ACHN (cell line): ENCODE measurements at regions not wholly inside any gene's neighbourhood (a gene's known extent, or its start where the extent isn't known, plus 50 kb on each side); places are given as distances from the start of the nearest gene placed in this dataset.
A peak's percentile ranks its signal among the peaks of the same experiment; 100 is the strongest.

Source experiments
- DNase-seq: peaks from one replicate; pipeline ENCODE4 v3.0.0-alpha.2; 2015
- in situ Hi-C: cut with HindIII; loops from 2 replicates; pipeline ENCODE4 v1.10.0; 2017; ENCODE audit warnings: low sequenced_read_pairs, low pct_ligation_motif_present, low pct_unique_long_range_greater_than_20kb

DNA sequence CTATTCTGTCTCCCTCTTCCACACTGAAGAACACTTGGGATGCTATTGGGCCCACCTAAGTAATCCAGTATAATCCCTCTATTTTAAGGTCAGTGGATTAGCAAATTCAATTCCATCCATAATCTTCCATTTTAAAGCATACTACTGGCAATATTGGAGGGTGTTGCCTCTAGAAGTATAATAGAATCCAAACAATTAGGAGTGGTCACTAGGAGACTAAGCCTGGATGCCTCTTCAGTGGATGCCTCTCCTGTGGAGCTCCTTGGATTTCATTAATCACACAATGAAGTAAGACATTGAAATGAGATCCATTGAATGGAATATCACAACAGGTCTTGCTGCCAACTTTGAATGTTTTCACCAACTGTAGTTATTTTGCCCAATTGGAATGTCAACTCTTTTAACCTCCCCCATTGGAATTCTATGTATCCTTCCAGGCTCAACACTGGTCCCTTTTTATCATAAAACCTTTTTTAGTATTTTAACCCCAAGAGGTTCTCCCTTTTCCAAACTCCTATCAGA, 311.6 kb downstream of the PLK2 start:
- DNase-seq, result no peak
- in situ Hi-C loops, result no loop called here

DNA sequence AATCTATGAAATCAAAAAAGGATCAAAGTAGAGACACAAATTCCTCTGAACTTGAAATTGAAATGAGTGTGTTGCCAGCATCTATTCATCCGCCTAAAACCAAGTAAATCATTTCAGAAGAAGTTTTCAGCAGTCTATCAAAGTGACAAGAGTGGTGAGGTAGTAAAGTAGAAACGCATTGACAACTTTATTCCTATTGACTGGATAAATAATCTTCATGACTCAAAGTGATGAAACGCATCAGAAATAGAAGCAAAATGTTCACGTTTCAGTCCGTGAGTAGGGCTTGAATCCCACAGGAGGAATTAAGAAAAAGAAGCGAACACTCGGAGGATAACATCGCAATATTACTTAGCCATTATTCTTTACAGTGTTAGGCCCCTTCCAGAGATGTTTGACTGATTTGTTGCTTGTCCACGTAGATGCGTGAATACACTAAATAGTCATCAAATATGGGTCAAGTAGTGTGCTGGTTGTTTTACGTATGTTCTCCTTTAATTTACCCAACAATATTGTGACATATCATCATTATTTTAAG, 314.4 kb downstream of the PLK2 start:
- no peak for DNase-seq
- in situ Hi-C loops, result no loop called here

DNA sequence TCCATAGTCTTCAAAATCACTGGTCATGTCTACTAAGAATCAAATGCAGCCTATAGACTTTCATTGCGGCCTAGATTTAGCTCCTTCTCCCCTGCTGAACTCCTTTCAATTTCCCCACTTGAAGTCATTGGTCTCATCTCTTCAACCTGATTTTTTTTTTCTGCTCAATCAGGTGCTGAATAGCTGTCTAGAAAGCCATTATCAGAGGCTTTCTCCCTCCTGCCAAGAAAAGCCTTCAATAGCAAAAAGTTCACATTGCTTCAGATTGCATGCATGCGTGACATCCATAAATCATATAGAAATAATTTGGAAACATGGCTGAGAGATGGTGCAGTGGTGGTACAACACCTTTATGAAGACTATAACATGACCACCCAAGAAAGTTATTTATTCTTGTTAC, 316.2 kb downstream of the PLK2 start:
- in situ Hi-C loops, result no loop called here

DNA sequence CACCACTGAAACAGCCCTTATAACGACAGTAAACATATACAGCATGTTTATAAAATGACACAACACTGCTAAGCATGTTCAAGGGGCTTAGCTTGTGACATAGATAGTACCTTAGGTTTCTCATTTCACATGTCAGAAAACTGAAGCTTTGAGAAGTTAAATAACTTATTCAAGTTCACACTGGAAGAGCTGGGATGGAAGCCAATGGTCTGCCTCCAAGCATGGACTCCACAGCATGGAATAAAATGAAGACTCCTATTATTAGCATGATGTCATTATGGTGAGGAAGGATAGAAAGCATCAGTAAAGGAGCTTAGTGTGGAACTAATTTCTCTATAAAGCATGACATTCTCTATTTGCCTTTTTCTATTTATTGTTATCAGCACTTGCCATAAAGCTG, 316.7 kb downstream of the PLK2 start:
- no peak for DNase-seq
- in situ Hi-C loops, result no loop called here

More for the DNA sequence above, 316.2 kb downstream of the PLK2 start:
- DNase-seq, result no peak

DNA sequence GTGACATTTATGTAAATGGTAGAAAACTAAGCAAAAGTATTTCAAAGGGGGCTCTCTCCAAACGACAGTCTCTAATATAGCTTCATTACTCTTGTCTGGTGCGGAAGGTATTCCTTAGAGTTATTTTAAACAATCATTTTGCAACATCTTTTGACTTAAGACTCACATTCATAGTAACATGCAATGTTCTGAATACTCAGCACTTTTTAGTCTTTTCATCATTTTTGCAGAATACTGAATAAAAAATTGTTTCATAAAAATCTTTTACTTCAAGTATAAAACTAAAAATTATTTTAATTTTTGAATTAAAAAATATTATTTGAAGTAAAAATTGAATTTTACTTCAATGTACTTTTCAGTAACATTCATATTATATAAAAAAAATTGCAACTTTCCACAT, 321.1 kb downstream of the PLK2 start:
- DNase-seq, result no peak
- in situ Hi-C loops, result no loop called here

DNA sequence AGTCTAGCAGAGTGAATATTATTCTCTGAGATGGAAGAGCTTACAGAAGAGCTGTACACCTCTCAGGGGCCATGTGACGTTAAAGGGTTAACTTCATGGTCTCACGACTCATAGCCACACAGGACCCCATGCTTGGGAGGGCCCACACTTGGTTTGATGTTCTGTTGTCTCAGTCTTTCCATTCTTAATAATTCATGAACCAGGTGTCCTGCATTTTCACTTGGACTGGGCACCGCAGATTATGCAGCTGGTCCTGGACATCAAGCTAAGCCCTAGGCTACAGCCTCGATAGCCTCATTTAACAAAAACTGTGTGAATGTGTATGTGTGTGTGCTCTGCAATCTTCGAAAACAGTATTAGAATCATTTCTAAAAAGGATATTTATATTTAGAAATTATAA, 323.5 kb downstream of the PLK2 start:
- no peak for DNase-seq
- in situ Hi-C loops, result no loop called here

DNA sequence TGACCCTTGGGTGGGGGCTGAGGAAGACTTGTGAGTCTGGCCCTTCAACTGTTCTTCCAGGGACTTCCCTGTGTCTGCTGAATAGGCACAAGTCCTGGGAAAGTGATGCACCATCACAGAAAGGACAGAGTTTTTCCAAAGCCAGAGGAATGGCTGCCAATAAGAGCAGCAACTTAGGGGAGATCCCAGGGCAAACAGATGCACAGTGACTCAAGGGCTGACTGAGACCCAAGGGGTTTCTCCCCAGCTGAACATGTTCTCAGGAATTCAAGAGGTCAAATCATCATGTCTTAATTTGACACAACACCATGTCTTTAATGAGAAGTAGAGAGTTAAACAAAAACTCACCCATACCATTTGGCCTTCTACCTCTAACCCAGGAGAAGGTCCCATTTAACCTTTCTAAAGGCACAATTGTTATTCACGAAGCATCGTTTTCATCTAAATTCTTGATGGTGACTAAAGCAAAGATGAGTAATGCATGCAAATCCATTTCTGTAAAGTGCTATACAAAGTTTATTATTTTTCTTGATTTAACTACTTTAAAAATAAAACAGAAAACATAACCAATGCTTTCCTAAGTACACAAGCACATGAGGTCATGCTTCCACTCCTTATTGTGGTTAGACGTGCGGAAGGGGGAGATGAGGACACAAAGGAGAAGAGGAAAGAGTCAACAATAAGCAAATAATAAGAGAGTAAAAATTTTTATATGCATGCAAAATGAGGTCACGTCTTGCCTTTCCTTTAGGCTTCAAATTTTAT, 324.1 kb downstream of the PLK2 start:
- DNase-seq, result no peak
- in situ Hi-C loops, result no loop called here

DNA sequence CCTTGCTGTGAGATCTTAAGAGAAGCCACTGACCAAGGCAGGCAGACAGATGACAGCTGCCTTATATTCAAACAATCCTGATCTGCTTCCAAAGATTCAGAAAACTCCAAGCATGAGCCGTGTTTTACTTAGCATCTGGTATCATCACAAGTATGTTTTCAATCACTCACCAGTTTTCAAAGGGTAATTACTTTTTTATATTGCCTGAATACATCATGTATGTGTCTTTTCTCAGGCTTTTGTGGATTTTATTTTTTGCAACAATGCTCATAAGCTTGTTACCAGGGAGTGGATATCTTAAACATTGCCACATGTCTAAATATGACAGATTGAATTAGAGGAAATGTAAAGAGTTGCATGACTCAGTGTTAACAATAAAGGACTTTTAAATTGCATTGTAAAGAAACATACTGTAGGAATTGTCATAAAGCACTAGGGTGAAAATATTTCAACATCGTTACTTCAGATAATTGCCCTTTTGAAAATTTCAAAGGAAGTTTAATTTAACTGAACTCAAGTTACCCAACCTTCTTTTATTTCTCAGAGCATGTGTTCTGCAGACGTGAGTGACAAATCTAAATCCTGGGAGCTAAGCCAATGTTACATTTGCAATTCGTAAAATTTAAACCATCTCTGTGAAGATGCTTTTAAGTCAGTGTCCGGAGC, 326.1 kb downstream of the PLK2 start:
- DNase-seq, result no peak
- in situ Hi-C loops, result no loop called here

DNA sequence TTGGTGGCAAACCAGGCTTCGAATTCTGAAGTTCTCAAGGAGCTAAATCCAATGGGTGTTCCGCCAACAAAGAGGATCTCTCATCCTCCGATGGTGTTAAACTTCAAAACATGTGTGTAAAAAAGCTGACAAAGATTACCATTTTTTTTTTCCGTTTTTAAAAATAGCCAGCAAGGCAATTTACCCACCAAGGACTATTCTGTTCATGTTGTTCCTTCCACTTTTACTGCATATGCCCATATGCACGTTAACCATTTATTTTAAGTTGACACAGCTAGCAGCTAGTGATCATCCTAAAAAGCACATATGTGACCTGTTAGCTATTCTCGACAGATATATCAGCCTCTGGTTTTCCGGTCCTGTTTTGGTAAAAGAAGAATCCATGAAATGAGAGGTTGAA, 326.7 kb downstream of the PLK2 start:
- in situ Hi-C loops, result no loop called here
- DNase-seq, result no peak

DNA sequence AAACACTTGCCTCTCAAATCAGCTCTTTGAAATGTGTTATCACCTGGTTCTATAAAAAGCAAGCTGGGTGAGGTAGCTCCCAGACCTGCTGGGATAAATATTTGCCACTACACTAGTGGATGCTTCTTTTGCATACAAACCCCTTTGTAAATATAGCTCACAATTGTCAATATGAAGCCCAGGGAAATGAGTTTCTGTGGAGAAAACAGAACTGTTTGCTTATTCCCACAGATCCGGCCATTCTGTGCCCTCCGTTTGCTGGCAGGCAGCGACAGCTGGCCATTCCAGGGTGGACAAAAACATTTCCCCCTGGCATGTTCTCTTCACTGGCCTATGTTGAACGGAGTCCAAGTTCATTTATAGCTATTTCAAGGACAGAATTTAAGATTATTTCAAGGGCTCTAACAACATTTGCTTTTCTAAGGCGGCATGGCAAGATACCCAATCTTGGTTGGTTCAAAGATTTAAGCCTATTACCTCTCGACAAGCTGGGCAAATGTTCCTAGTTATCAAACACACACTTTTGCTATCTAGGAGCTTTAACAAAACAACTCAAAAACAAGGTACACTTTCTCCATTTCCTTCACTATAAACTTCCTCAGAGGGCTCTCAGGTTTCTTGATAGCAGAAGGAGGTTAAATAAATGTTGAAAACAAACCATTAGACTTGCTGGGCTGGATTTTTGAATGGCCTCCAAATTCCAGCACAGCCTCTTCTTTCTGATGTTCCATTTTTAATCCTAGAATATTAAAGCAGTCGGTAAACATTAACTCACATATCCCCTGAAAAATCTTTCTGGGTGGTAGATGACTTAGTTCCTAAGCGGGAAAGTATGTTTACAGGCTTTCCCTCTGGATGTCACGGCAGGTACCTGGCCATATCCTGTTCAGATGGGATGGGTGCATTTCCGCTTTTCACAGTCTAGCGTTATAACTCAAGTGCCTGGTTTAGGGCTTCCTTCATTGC, 332.3 kb downstream of the PLK2 start:
- peak; percentile 35 for DNase-seq
- in situ Hi-C loops, result no loop called here

DNA sequence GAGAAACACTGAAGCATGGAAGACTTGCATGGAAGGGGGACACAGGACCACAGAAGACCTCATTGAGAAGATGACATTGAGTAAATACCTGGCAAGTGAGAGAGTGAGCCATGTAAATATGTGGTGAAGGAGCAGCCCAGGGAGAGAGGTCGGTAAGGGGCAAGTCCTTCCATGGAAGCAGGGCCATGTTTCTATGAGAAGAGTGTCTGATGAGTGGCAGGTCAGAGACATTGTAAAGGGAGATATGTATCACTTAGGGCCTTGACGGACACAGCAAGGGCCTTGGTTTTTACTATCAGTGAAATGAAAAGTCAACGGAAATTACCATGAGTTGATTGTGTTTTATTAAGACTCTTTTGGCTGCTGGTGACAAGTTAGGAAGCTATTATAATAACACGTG, 336.4 kb downstream of the PLK2 start:
- no peak for DNase-seq
- in situ Hi-C loops, result no loop called here

DNA sequence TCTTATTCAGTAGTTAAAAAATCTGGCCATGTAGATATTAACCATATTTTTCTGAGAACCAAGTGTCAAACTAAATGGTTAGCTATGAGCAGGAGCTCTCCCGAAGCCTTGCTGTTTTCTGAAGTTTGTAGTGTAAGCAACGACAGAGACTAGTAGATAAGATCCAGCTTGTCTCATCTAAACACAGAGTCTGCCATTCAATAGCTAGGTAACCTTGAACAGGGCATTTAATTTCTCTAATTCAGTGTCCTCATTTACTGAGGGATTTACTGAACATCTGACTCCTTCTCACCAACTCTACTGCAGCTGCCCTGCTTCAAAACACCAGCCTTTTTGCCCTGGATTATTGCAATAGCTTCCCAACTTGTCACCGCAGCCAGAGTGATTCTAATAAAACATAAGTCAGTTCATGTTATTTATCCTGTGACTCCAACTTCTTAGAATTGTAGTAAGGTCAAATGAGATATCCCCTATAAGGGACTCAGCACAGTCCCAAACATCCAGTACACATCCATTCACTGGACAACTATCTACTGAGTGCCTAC, 337.0 kb downstream of the PLK2 start:
- no peak for DNase-seq
- in situ Hi-C loops, result no loop called here

DNA sequence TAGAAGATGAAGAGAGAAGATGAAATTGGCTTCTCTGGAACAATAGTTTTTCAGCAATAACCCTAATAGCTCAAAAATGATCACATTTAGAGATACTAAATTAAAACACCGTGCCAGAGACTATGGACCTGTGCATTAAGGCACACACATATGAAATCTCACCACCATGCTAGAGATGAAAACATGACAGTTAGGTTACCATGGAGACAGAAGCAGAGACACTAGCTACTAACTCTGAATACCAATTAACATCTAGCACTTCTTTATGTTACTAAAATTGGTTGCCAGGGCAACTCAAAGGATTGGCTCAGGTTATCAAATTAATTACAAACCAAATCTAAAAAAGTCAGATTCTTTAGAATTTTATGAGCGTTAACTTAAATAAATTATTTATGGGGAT, 337.7 kb downstream of the PLK2 start:
- in situ Hi-C loops, result no loop called here

DNA sequence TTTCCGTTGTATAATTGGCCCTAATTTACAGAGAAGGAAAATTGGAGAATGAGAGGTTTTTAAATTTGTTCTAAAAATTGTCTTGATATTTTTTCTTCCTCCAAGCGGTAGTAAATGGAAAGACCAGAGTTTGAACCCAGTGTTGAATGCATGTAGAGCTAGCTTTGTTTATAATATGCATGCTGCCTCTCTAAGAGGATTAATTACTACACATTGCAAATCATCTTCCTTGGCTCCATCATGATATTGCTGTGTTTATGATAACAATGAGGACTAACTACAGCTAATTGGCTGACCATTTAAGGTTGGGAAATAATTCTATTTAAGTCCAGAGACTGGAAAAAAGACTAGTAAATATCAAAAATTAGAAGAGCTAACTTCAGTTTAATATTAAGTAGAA, 338.5 kb downstream of the PLK2 start:
- in situ Hi-C loops, result no loop called here

More for the DNA sequence above, 337.7 kb downstream of the PLK2 start:
- DNase-seq, result no peak

DNA sequence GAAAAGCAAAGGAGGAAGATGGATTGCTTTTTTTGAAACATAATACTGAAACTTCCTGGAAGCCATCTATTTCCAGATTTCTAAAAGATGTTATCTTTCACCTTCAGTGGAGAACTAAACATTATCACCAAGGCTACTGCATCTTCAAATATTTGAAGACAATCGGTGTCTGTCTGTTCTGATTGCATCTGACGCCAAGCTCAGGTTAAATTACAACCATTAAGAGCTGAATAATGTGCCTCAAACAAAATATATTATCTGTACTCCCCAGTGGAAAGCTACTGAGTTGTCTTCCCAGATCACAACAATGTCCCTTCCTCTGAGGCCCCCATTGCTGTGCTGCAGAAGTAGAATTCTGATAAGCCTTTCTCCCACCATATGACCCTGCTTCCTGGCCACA, 342.3 kb downstream of the PLK2 start:
- no peak for DNase-seq
- in situ Hi-C loops, result no loop called here

More for the DNA sequence above, 338.5 kb downstream of the PLK2 start:
- DNase-seq, result no peak

DNA sequence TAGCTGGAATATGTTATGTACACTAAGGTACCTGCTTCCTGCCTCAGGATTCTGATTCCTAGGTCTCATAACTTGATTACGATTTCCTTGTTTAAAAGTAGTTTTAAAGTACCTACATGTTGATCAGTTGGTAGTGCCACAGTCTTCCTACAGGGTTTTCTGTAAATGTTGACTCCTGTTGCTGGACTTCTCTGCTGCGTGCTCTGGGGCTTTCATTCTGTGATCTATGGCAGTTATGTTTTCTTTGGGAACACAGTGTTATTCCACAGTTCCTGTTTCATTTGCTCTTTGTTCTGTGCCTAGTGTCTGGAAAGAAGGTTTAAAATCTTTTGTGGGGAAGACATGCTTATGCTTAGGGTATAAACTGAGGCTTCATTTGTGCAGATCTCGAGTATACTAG, 343.5 kb downstream of the PLK2 start:
- DNase-seq, result no peak
- in situ Hi-C loops, result no loop called here

DNA sequence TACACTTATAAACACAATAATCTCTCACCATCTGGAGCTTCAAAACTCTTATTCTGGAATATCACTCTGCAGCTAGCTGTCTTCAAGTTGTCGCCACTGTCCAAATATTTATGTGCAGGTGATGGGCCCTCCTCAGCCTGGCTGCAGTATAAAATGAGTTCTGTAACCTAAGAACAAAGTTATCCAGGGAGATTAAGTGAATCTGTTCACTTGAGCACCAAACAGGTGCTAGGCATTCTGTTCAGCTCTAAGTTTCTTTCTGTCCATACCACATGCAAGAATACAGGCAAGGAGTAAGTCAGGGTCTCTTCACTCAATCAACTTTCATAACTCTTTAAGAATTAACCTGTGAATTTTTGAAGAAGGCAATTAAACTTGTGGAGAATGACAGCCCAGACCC, 344.1 kb downstream of the PLK2 start:
- in situ Hi-C loops, result no loop called here
- no peak for DNase-seq

DNA sequence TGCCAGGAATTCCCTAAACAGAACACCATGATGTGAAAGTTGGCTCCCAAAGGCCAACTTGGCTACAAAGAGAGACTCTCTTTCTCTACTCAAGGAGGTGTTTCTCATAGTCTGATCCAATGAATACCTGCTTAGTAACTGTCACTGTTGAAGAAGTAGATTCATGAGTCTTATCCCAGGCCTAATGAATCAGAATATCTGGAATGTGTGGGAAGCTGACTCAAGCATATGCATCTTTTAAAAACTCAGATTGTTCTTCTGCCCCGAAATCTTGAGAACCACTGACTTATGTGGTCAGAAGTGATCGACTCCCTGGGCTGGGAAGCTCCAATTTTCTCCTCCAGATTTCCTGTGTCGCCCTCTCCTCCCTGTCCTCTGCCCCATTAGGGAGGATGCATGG, 345.6 kb downstream of the PLK2 start:
- DNase-seq, result peak; percentile 61
- in situ Hi-C loops, result no loop called here
